ENCODE measurements at regions not wholly inside any gene's neighbourhood (a gene's known extent, or its start where the extent isn't known, plus 50 kb on each side); places are given as distances from the start of the nearest gene placed in this dataset.

DNA sequence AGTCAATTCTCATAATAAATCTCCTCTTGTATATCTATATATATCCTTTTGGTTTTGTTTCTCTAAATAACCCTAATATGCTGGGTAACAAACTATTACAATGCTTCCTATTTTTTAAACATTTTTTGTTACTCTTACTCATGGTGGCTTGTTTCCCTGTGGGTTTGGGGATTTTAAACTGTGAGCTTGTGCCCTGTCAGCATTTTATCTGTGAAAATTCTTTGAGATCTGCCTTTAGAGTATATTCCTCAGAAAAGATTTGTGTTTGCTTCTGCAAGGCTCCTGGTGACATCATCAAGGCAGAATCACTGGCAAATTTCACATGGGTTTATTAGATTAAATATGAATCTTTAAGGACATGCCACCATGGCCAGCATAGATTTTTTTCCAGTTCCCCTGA lies 273.6 kb downstream of the LRFN2 start:
- TF ChIP-seq EZH2 (IDR thresholded peaks at IDR 0.05; ENCODE audit: low read length), result no peak
- TF ChIP-seq, protein P1, sequence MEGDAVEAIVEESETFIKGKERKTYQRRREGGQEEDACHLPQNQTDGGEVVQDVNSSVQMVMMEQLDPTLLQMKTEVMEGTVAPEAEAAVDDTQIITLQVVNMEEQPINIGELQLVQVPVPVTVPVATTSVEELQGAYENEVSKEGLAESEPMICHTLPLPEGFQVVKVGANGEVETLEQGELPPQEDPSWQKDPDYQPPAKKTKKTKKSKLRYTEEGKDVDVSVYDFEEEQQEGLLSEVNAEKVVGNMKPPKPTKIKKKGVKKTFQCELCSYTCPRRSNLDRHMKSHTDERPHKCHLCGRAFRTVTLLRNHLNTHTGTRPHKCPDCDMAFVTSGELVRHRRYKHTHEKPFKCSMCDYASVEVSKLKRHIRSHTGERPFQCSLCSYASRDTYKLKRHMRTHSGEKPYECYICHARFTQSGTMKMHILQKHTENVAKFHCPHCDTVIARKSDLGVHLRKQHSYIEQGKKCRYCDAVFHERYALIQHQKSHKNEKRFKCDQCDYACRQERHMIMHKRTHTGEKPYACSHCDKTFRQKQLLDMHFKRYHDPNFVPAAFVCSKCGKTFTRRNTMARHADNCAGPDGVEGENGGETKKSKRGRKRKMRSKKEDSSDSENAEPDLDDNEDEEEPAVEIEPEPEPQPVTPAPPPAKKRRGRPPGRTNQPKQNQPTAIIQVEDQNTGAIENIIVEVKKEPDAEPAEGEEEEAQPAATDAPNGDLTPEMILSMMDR (optimal IDR thresholded peaks at IDR 0.05 in 1 of 3, IDR thresholded peaks at IDR 0.05 in 1 of 3, conservative IDR thresholded peaks at IDR 0.05 in 1 of 3; ENCODE audit: extremely low read depth in 1 of 3, insufficient read depth in 2 of 3, low read length in 3 of 3), result no peak
- FAIRE-seq (no peak), DNase-seq (ENCODE audit: low read depth, low spot score) (no peak)
- H2AFZ ChIP-seq (ENCODE audit: control insufficient read depth, low read length), result no peak overlapping the region
- H4K20me1 ChIP-seq (ENCODE audit: control insufficient read depth, extremely low read depth, insufficient read depth, low read length), result no peaks in the 10 kb centered on the region
- dilution Hi-C loops (cut with MboI; ENCODE audit: extremely low pct_ligation_motif_present, low sequenced_read_pairs), result no loop called here
- no peaks in the 10 kb centered on the region for H3K4me1 ChIP-seq (ENCODE audit: control insufficient read depth, extremely low read depth, insufficient read depth, low read length)
- no peaks in the 10 kb centered on the region for H3K9me1 ChIP-seq (ENCODE audit: control insufficient read depth, extremely low read depth, insufficient read depth, low read length)
- H3K9me3 ChIP-seq (ENCODE audit: control insufficient read depth, low read depth, low read length), result no peaks in the 10 kb centered on the region
- H3K79me2 ChIP-seq (ENCODE audit: control insufficient read depth, insufficient read depth, low read length), result no peaks in the 10 kb centered on the region
- no peak overlapping the region for H3K9ac ChIP-seq (ENCODE audit: control insufficient read depth, extremely low read depth, insufficient read depth, low read length)
- H3K27me3 ChIP-seq (ENCODE audit: control insufficient read depth, extremely low read depth, insufficient read depth, low read length), result no peaks in the 10 kb centered on the region
- no peaks in the 10 kb centered on the region for H3K36me3 ChIP-seq (ENCODE audit: control insufficient read depth in 2 of 2, extremely low read depth in 1 of 2, insufficient read depth in 2 of 2, low read length in 2 of 2)
- no peak overlapping the region for H3K4me3 ChIP-seq (ENCODE audit: control insufficient read depth in 2 of 3, extremely low read depth in 1 of 3, insufficient read depth in 2 of 3, low read depth in 1 of 3, low read length in 3 of 3)
- no peak overlapping the region for H3K27ac ChIP-seq (ENCODE audit: control insufficient read depth, insufficient read depth, low read length)
- H3K4me2 ChIP-seq (ENCODE audit: control insufficient read depth, extremely low read depth, insufficient read depth, low read depth, low read length), result no peak overlapping the region

DNA sequence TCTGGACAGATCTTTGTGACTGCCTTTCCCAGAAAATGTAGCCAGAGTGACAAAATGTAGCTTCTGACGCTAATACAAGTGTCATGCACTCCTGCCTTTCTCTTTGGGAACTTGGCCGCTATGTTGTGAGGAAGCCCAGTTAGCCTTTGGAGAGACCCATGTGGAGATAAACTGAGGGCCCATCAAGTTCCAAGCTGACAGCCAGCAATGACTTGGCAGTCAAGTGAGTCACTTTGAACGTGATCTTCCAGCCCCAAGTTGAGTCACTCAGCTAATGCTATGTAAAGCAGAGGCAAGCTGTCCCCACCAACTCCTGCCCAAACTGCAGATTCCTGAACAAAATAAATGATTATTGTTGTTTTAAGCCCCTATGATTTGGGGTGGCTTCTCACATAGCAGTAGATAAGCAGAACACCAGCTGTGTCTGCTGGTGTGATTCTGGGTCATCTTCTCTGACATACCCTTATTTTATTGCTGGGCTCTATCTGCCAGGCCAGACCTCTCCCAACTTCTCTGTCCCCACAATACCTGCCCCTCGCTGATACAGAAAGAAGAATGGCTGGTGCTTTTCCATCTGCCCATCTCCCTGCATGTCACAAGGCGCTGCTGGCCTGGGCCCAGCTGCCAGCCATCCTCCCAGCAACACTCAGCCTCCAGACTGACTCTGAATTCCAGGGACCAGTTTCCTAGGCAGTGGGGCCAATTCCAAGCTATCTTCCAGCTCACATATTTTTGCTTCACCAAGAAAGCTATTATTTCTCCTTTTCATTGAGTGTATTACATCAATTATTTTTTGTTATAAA lies 274.8 kb downstream of the LRFN2 start:
- dilution Hi-C loops (cut with MboI; ENCODE audit: extremely low pct_ligation_motif_present, low sequenced_read_pairs), result no loop called here

More for the DNA sequence above, 274.8 kb downstream of the LRFN2 start:
- no peaks in the 10 kb centered on the region for H3K27me3 ChIP-seq (ENCODE audit: control insufficient read depth, extremely low read depth, insufficient read depth, low read length)
- no peaks in the 10 kb centered on the region for H3K36me3 ChIP-seq (ENCODE audit: control insufficient read depth in 2 of 2, extremely low read depth in 1 of 2, insufficient read depth in 2 of 2, low read length in 2 of 2)
- FAIRE-seq (no peak), DNase-seq (ENCODE audit: low read depth, low spot score) (no peak)
- no peak overlapping the region for H3K4me2 ChIP-seq (ENCODE audit: control insufficient read depth, extremely low read depth, insufficient read depth, low read depth, low read length)
- TF ChIP-seq, protein P1 (optimal IDR thresholded peaks at IDR 0.05 in 1 of 3, IDR thresholded peaks at IDR 0.05 in 1 of 3, conservative IDR thresholded peaks at IDR 0.05 in 1 of 3; ENCODE audit: extremely low read depth in 1 of 3, insufficient read depth in 2 of 3, low read length in 3 of 3), result no peak
- TF ChIP-seq EZH2 (IDR thresholded peaks at IDR 0.05; ENCODE audit: low read length), result no peak
- no peak overlapping the region for H3K27ac ChIP-seq (ENCODE audit: control insufficient read depth, insufficient read depth, low read length)
- no peaks in the 10 kb centered on the region for H3K79me2 ChIP-seq (ENCODE audit: control insufficient read depth, insufficient read depth, low read length)
- H2AFZ ChIP-seq (ENCODE audit: control insufficient read depth, low read length), result no peak overlapping the region
- H3K9me3 ChIP-seq (ENCODE audit: control insufficient read depth, low read depth, low read length), result no peaks in the 10 kb centered on the region
- H3K9me1 ChIP-seq (ENCODE audit: control insufficient read depth, extremely low read depth, insufficient read depth, low read length), result no peaks in the 10 kb centered on the region
- no peak overlapping the region for H3K9ac ChIP-seq (ENCODE audit: control insufficient read depth, extremely low read depth, insufficient read depth, low read length)
- H4K20me1 ChIP-seq (ENCODE audit: control insufficient read depth, extremely low read depth, insufficient read depth, low read length), result no peaks in the 10 kb centered on the region
- no peak overlapping the region for H3K4me3 ChIP-seq (ENCODE audit: control insufficient read depth in 2 of 3, extremely low read depth in 1 of 3, insufficient read depth in 2 of 3, low read depth in 1 of 3, low read length in 3 of 3)
- no peaks in the 10 kb centered on the region for H3K4me1 ChIP-seq (ENCODE audit: control insufficient read depth, extremely low read depth, insufficient read depth, low read length)

Data from keratinocyte (primary cell).